Osteoblast (primary cell): ENCODE measurements at regions not wholly inside any gene's neighbourhood (a gene's known extent, or its start where the extent isn't known, plus 50 kb on each side); places are given as distances from the start of the nearest gene placed in this dataset.
A peak's percentile ranks its signal among the peaks of the same experiment; 100 is the strongest.
"Not testable (repeated sequence)": the region's sequence is repeated elsewhere in the genome, so short reads cannot be mapped to it uniquely, and the experiment has no call there.

Experiments
- DNase-seq: peaks from one replicate; pipeline ENCODE4 v3.0.0; 2011; ENCODE audit warnings: low spot score, mixed read lengths; ENCODE audit not compliant: insufficient read length; ENCODE audit errors: missing footprints
- H2AFZ ChIP-seq: 2 replicates; pipeline ENCODE4 v1.6.0; 2011; ENCODE audit warnings: mild to moderate bottlenecking, low read length
- H3K27ac ChIP-seq: 2 replicates; pipeline ENCODE4 v1.5.1; 2011; ENCODE audit warnings: mild to moderate bottlenecking, low read depth, low read length, moderate library complexity
- H3K27me3 ChIP-seq: 2 replicates; pipeline ENCODE4 v1.6.0; 2012; ENCODE audit warnings: mild to moderate bottlenecking, control low read depth, inconsistent platforms, low read length, moderate library complexity; ENCODE audit not compliant: insufficient read depth
- H3K36me3 ChIP-seq: 2 replicates; pipeline ENCODE4 v1.5.1; 2011; ENCODE audit warnings: mild to moderate bottlenecking, low read length, control low read depth, moderate library complexity; ENCODE audit not compliant: insufficient read depth
- H3K4me1 ChIP-seq: 2 replicates; pipeline ENCODE4 v1.5.1; 2011; ENCODE audit warnings: mild to moderate bottlenecking, low read length, control low read depth, moderate library complexity; ENCODE audit not compliant: insufficient read depth
- H3K4me2 ChIP-seq: 2 replicates; pipeline ENCODE4 v1.6.0; 2011; ENCODE audit warnings: mild to moderate bottlenecking, low read length; ENCODE audit not compliant: insufficient read depth
- H3K4me3 ChIP-seq: fragments of 200-600 bp; sonication (generic); 3 replicates; pipeline ENCODE4 v1.5.1; 2012; ENCODE audit warnings: mild to moderate bottlenecking, low read length, inconsistent platforms; ENCODE audit not compliant: insufficient read depth
- H3K79me2 ChIP-seq: 2 replicates; pipeline ENCODE4 v1.6.0; 2012; ENCODE audit warnings: mild to moderate bottlenecking, low read length, control low read depth, inconsistent platforms; ENCODE audit not compliant: insufficient read depth
- H3K9me3 ChIP-seq: 2 replicates; pipeline ENCODE4 v1.5.1; 2011; ENCODE audit warnings: low read depth, low read length, control low read depth
- H4K20me1 ChIP-seq: 2 replicates; pipeline ENCODE4 v1.6.0; 2012; ENCODE audit warnings: mild to moderate bottlenecking, low read length, control low read depth; ENCODE audit not compliant: insufficient read depth
- TF ChIP-seq, protein P1 (sequence below): IDR thresholded peaks from 2 replicates; pipeline ENCODE4 v1.5.1; 2011; ENCODE audit warnings: mild to moderate bottlenecking, low read depth, low read length, moderate library complexity; ENCODE audit errors: extremely low read depth

DNA sequence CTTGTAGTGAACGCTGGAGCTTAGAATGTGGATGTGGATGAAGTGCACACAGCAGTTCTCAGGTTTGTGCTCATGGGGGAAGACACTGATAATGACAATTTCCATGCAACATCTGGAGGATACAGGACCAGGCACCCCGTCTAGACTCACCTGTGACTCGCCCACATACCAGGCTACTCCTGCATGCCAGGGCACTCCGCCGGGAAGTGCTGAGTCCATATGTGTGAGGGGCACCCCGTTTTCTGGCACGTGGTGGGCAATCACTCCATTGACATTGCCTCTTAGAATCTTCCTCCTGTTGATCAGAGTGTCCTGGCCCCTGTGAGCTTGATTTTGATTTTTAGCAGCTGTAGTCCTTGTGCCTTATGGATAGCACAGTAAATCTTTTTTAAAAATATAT is 90.9 kb upstream of the LRPAP1 start:
- Histone ChIP-seq H3K4me2 (no peak overlapping the region), H3K36me3 (no peaks in the 10 kb centered on the region), H3K27me3 (peaks cover 6% of the 10 kb centered on the region), H3K4me1 (no peaks in the 10 kb centered on the region), H4K20me1 (no peaks in the 10 kb centered on the region), H2AFZ (no peak overlapping the region), H3K9me3 (no peaks in the 10 kb centered on the region), H3K27ac (no peak overlapping the region), H3K79me2 (no peaks in the 10 kb centered on the region), H3K4me3 (no peak overlapping the region)
- DNase-seq, result no peak
- TF ChIP-seq, protein P1, sequence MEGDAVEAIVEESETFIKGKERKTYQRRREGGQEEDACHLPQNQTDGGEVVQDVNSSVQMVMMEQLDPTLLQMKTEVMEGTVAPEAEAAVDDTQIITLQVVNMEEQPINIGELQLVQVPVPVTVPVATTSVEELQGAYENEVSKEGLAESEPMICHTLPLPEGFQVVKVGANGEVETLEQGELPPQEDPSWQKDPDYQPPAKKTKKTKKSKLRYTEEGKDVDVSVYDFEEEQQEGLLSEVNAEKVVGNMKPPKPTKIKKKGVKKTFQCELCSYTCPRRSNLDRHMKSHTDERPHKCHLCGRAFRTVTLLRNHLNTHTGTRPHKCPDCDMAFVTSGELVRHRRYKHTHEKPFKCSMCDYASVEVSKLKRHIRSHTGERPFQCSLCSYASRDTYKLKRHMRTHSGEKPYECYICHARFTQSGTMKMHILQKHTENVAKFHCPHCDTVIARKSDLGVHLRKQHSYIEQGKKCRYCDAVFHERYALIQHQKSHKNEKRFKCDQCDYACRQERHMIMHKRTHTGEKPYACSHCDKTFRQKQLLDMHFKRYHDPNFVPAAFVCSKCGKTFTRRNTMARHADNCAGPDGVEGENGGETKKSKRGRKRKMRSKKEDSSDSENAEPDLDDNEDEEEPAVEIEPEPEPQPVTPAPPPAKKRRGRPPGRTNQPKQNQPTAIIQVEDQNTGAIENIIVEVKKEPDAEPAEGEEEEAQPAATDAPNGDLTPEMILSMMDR, result no peak

DNA sequence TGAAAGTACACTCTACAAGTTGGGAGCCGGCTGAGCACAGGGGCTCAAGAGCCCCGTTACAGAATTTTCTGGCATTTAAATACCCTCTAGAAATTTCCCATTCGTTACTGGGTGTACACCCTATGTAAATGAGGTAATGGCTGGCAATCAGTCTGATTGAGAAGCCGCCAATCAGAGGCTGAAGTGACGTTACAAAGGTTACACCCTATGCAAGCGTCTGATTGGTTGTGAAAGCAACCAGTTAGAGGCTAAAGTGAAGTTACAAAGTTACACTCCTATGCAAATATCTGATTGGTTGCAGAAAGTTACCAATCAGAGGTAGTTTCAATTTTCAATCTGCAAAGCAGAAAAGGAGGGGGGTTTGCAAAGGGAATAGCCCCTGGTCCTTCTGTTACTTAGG is 88.1 kb upstream of the LRPAP1 start:
- H3K27ac ChIP-seq, H3K4me1 ChIP-seq, H4K20me1 ChIP-seq, H3K36me3 ChIP-seq, H2AFZ ChIP-seq, H3K27me3 ChIP-seq, H3K79me2 ChIP-seq, H3K9me3 ChIP-seq: not testable (repeated sequence)
- Histone ChIP-seq H3K4me3 (peak overlapping the region; percentile 54), H3K4me2 (peak overlapping the region; percentile 60)
- DNase-seq, result peak; percentile 36

DNA sequence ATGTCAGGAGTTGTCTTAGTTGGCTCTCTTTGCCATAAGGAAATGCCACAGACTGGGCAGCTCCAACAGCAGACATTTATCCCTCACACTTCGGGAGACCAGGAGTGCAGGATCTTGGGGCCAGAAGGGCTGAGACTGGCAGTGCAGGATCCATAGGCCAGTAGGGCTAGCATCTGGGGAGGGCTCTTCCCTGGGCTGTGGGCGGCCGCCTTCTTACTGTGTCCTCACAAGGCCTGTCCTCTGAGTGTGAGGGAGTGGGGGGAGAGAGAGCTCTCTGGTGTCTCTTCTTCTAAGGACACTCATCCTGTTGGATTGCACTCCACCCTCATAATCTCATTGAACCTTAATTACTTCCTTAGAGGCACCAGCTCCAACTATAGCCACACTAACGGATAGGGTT is 87.5 kb upstream of the LRPAP1 start:
- not testable (repeated sequence) for H3K36me3 ChIP-seq, H2AFZ ChIP-seq, H3K9me3 ChIP-seq, H3K4me1 ChIP-seq, H3K79me2 ChIP-seq, H3K27ac ChIP-seq, DNase-seq, H4K20me1 ChIP-seq, H3K27me3 ChIP-seq
- peak overlapping the region; percentile 54 for H3K4me3 ChIP-seq
- peak overlapping the region; percentile 60 for H3K4me2 ChIP-seq

- H3K9me3 ChIP-seq, H3K36me3 ChIP-seq, H3K27ac ChIP-seq, H2AFZ ChIP-seq, H4K20me1 ChIP-seq, H3K4me3 ChIP-seq, H3K27me3 ChIP-seq, DNase-seq, H3K79me2 ChIP-seq, H3K4me1 ChIP-seq, H3K4me2 ChIP-seq: not testable (repeated sequence)
These were observed 86.1 kb upstream of the LRPAP1 start for GRCh38 chr4:3618341-3618740.

DNA sequence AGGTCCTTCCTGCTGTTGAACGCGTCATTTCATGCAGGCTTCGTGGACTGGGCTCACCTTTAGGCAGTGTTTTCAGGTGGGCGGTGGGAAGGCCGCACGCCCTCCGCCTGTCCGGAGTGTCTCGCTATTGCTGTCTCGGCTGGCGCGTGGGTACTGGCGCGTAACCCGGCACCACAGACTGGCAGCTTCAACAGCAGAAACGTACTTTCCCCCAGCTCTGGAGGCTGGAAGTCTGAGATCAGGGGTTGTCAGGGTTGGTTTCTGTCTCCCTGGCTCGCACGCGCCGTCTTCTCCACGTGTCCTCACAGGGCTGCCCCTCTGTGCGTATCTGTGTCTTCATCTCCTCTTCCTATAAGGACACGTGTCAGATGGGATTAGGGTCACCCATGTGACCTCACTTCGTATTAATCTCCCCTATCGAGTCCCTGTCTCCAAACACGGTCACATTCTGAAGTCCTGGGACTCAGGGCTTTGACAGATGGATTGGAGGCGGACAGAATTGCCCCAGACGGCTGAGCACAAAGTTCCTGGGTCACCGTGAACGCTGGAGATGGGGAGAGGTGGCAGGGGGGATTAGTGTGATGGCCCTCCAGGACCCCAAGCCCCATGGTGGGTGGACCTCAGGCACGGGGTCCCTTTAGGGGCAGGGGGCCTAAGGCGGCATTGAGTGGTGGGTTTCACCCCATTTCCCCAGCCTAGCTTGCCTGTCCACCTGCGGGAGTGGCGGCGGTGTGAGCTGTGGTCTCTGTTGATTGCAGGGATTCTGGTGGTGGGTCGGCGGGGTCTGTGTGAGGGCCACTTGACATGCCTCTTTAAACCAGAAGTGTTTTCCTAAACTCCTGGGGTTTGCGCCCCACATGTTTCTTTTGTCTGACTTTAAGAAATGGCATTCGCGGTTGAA is 83.4 kb upstream of the LRPAP1 start:
- peaks cover 9% of the 10 kb centered on the region for H3K4me1 ChIP-seq
- H3K27ac ChIP-seq, result no peak overlapping the region
- H3K9me3 ChIP-seq, result no peaks in the 10 kb centered on the region
- no peaks in the 10 kb centered on the region for H3K36me3 ChIP-seq
- no peak overlapping the region for H3K4me3 ChIP-seq
- no peak overlapping the region for H3K4me2 ChIP-seq
- H4K20me1 ChIP-seq, result no peaks in the 10 kb centered on the region
- TF ChIP-seq, protein P1, result no peak
- DNase-seq, result peak; percentile 62
- H2AFZ ChIP-seq, result no peak overlapping the region
- H3K27me3 ChIP-seq, result no peaks in the 10 kb centered on the region
- H3K79me2 ChIP-seq, result no peaks in the 10 kb centered on the region
